Astrocyte (in vitro differentiated cells and primary cell): ENCODE measurements at regions not wholly inside any gene's neighbourhood (a gene's known extent, or its start where the extent isn't known, plus 50 kb on each side); places are given as distances from the start of the nearest gene placed in this dataset.
"Not testable (repeated sequence)": the region's sequence is repeated elsewhere in the genome, so short reads cannot be mapped to it uniquely, and the experiment has no call there.

ENCODE experiments used
- DNase-seq: peaks from one replicate; pipeline ENCODE4 v3.0.0-alpha.2; 2010; ENCODE audit warnings: low read depth
- FAIRE-seq: peaks from 2 replicates; lab custom pipeline; 2011; peaks lifted over from hg19 to GRCh38; lab: Jason Lieb, UNC
- H2AFZ ChIP-seq: 2 replicates; pipeline ENCODE4 v1.6.0; 2012; ENCODE audit warnings: low read depth, low read length, inconsistent platforms
- H3K27ac ChIP-seq: 2 replicates; pipeline ENCODE4 v1.5.1; 2011; ENCODE audit warnings: low read depth, low read length, inconsistent platforms
- H3K27me3 ChIP-seq: 2 replicates; pipeline ENCODE4 v1.6.0; 2011; ENCODE audit warnings: low read length, inconsistent platforms; ENCODE audit not compliant: insufficient read depth
- H3K36me3 ChIP-seq: 2 replicates; pipeline ENCODE4 v1.5.1; 2011; ENCODE audit warnings: low read length, inconsistent platforms; ENCODE audit not compliant: insufficient read depth
- H3K4me1 ChIP-seq: 2 replicates; pipeline ENCODE4 v1.5.1; 2011; ENCODE audit warnings: low read length, inconsistent platforms; ENCODE audit not compliant: insufficient read depth
- H3K4me2 ChIP-seq: 2 replicates; pipeline ENCODE4 v1.6.0; 2012; ENCODE audit warnings: low read length, inconsistent platforms
- H3K4me3 ChIP-seq: 2 replicates; pipeline ENCODE4 v1.5.1; 2011; ENCODE audit warnings: low read depth, mild to moderate bottlenecking, low read length, inconsistent platforms; ENCODE audit not compliant: insufficient read depth
- H3K79me2 ChIP-seq: 2 replicates; pipeline ENCODE4 v1.6.0; 2012; ENCODE audit warnings: mild to moderate bottlenecking, low read length, inconsistent platforms; ENCODE audit not compliant: insufficient read depth
- H3K9ac ChIP-seq: 2 replicates; pipeline ENCODE4 v1.6.0; 2012; ENCODE audit warnings: mild to moderate bottlenecking, low read length, inconsistent platforms
- H3K9me3 ChIP-seq: 2 replicates; pipeline ENCODE4 v1.5.1; 2012; ENCODE audit warnings: low read depth, mild to moderate bottlenecking, low read length, inconsistent platforms; ENCODE audit not compliant: insufficient read depth
- H4K20me1 ChIP-seq: 2 replicates; pipeline ENCODE4 v1.6.0; 2012; ENCODE audit warnings: low read length, inconsistent platforms; ENCODE audit not compliant: insufficient read depth
- H3K27ac Mint-ChIP-seq: one replicate; pipeline ENCODE4 v1.8.0; 2021; ENCODE audit warnings: mild to moderate bottlenecking, mixed read lengths; ENCODE audit not compliant: unreplicated experiment
- H3K27me3 Mint-ChIP-seq: one replicate; pipeline ENCODE4 v1.8.0; 2021; ENCODE audit warnings: low read depth, mixed read lengths; ENCODE audit not compliant: unreplicated experiment
- H3K36me3 Mint-ChIP-seq: one replicate; pipeline ENCODE4 v1.8.0; 2021; ENCODE audit warnings: low read depth, mixed read lengths; ENCODE audit not compliant: unreplicated experiment
- H3K4me1 Mint-ChIP-seq: one replicate; pipeline ENCODE4 v1.8.0; 2021; ENCODE audit warnings: low read depth, mixed read lengths; ENCODE audit not compliant: unreplicated experiment
- H3K4me3 Mint-ChIP-seq: one replicate; pipeline ENCODE4 v1.8.0; 2021; ENCODE audit warnings: mild to moderate bottlenecking, moderate library complexity, mixed read lengths; ENCODE audit not compliant: unreplicated experiment
- H3K9me3 Mint-ChIP-seq: one replicate; pipeline ENCODE4 v1.8.0; 2021; ENCODE audit warnings: mild to moderate bottlenecking, mixed read lengths; ENCODE audit not compliant: unreplicated experiment
- CTCF ChIP-seq: IDR thresholded peaks from 2 replicates; pipeline ENCODE4 v1.5.1; 2011; ENCODE audit warnings: low read depth, mild to moderate bottlenecking, inconsistent platforms, low read length, moderate library complexity; ENCODE audit not compliant: insufficient read depth
- EZH2 ChIP-seq: IDR thresholded peaks from 2 replicates; pipeline ENCODE4 v1.6.1; 2012; ENCODE audit warnings: mild to moderate bottlenecking, low read length, inconsistent platforms; ENCODE audit not compliant: insufficient read depth

- TF ChIP-seq CTCF (no peak), EZH2 (no peak)
- H3K9me3 ChIP-seq, result no peaks in the 10 kb centered on the region
- no peaks in the 10 kb centered on the region for H4K20me1 ChIP-seq
- Mint-ChIP-seq H3K9me3 (no peaks in the 10 kb centered on the region), H3K4me3 (no peak overlapping the region), H3K36me3 (no peaks in the 10 kb centered on the region), H3K4me1 (peaks cover 3% of the 10 kb centered on the region), H3K27me3 (no peaks in the 10 kb centered on the region), H3K27ac (no peak overlapping the region)
- H2AFZ ChIP-seq, result no peak overlapping the region
- FAIRE-seq, result no peak
- H3K4me3 ChIP-seq, result no peak overlapping the region
- H3K27ac ChIP-seq, result no peak overlapping the region
- H3K27me3 ChIP-seq, result no peaks in the 10 kb centered on the region
- H3K9ac ChIP-seq, result no peak overlapping the region
- DNase-seq, result no peak
- H3K4me2 ChIP-seq, result no peak overlapping the region
- no peaks in the 10 kb centered on the region for H3K36me3 ChIP-seq
- no peaks in the 10 kb centered on the region for H3K79me2 ChIP-seq
- no peaks in the 10 kb centered on the region for H3K4me1 ChIP-seq
Measured at GRCh38 chr3:88485001-88485400, 335.2 kb downstream of the C3orf38 start.

- H3K27me3 ChIP-seq, H2AFZ ChIP-seq, H3K9me3 ChIP-seq, H3K4me2 ChIP-seq, DNase-seq, H3K36me3 ChIP-seq, H3K4me3 Mint-ChIP-seq, H3K79me2 ChIP-seq, H3K27me3 Mint-ChIP-seq, H3K36me3 Mint-ChIP-seq, FAIRE-seq, H4K20me1 ChIP-seq, H3K9me3 Mint-ChIP-seq, H3K4me3 ChIP-seq, H3K9ac ChIP-seq, H3K27ac ChIP-seq, H3K27ac Mint-ChIP-seq, H3K4me1 Mint-ChIP-seq, H3K4me1 ChIP-seq: not testable (repeated sequence)
Measured at GRCh38 chr3:88508818-88509217, 359.1 kb downstream of the C3orf38 start.

GRCh38 chr3:88509582-88509981 lies 359.8 kb downstream of the C3orf38 start:
- no peak for FAIRE-seq
- H3K4me3 Mint-ChIP-seq, result no peak overlapping the region
- H3K79me2 ChIP-seq, result no peaks in the 10 kb centered on the region
- no peaks in the 10 kb centered on the region for H3K27me3 Mint-ChIP-seq
- H3K27me3 ChIP-seq, result no peaks in the 10 kb centered on the region
- H3K27ac ChIP-seq, result no peak overlapping the region
- H3K4me1 ChIP-seq, result no peaks in the 10 kb centered on the region
- H3K4me2 ChIP-seq, result no peak overlapping the region
- H3K9me3 ChIP-seq, result no peaks in the 10 kb centered on the region
- H3K4me3 ChIP-seq, result no peak overlapping the region
- H3K36me3 Mint-ChIP-seq, result no peaks in the 10 kb centered on the region
- no peaks in the 10 kb centered on the region for H3K36me3 ChIP-seq
- H2AFZ ChIP-seq, result no peak overlapping the region
- TF ChIP-seq EZH2, result no peak
- TF ChIP-seq CTCF, result no peak
- no peaks in the 10 kb centered on the region for H3K4me1 Mint-ChIP-seq
- H3K27ac Mint-ChIP-seq, result no peak overlapping the region
- H3K9me3 Mint-ChIP-seq, result peaks cover 7% of the 10 kb centered on the region
- DNase-seq, result no peak
- H3K9ac ChIP-seq, result no peak overlapping the region
- H4K20me1 ChIP-seq, result no peaks in the 10 kb centered on the region
